Colonic mucosa (tissue), 4 donors: ENCODE measurements at regions not wholly inside any gene's neighbourhood (a gene's known extent, or its start where the extent isn't known, plus 50 kb on each side); places are given as distances from the start of the nearest gene placed in this dataset.

Experiments used
- DNase-seq: peaks from one replicate; pipeline ENCODE4 v3.0.0-alpha.2; 2020
- H3K27ac ChIP-seq: fragments of 200-600 bp; one replicate; pipeline ENCODE4 v1.8.0; 2021
- H3K27me3 ChIP-seq: fragments of 200-600 bp; one replicate; pipeline ENCODE4 v1.8.0; 2021
- H3K36me3 ChIP-seq: fragments of 200-600 bp; one replicate; pipeline ENCODE4 v1.8.0; 2021
- H3K4me1 ChIP-seq: fragments of 200-600 bp; one replicate; pipeline ENCODE4 v1.8.0; 2021; ENCODE audit warnings: mild to moderate bottlenecking
- H3K4me3 ChIP-seq: fragments of 200-600 bp; one replicate; pipeline ENCODE4 v1.8.0; 2021
- H3K9ac ChIP-seq, 2 donors: one replicate each; pipeline ENCODE4 v1.7.0; 2013; ENCODE audit warnings: control low read depth in 2 of 2, low read depth in 2 of 2, low read length in 2 of 2
- H3K9me3 ChIP-seq: fragments of 200-600 bp; one replicate; pipeline ENCODE4 v1.8.0; 2021
- CTCF ChIP-seq: fragments of 200-600 bp; IDR thresholded peaks from one replicate; pipeline ENCODE4 v1.8.0; 2022; ENCODE audit warnings: antibody characterized with exemption, mild to moderate bottlenecking
- intact Hi-C: fragments of 100-400 bp; cut with DNase I; formaldehyde crosslinking; loops from one replicate; pipeline ENCODE4 v1.14.1; 2022
- donor health status: healthy.
- donor health status: DM: no; HTN: no; CAD: no.
- donor health status: DM: no; HTN: no; CAD: no.

- no peak overlapping the region for H3K4me3 ChIP-seq
- no peaks in the 10 kb centered on the region for H3K4me1 ChIP-seq
- intact Hi-C loops: no loop called here
- DNase-seq: peak; percentile 17
- H3K9me3 ChIP-seq: no peaks in the 10 kb centered on the region
- no peak overlapping the region for H3K27ac ChIP-seq
- H3K27me3 ChIP-seq: no peaks in the 10 kb centered on the region
- no peak overlapping the region for H3K9ac ChIP-seq
- TF ChIP-seq CTCF: no peak
- H3K36me3 ChIP-seq: no peaks in the 10 kb centered on the region
Observed at GRCh38 chr6:133070410-133071043, 170.6 kb upstream of the EYA4 start.

- no peak overlapping the region for H3K4me3 ChIP-seq
- intact Hi-C loops: no loop called here
- no peaks in the 10 kb centered on the region for H3K4me1 ChIP-seq
- no peak for DNase-seq
- no peak overlapping the region for H3K9ac ChIP-seq
- no peaks in the 10 kb centered on the region for H3K27me3 ChIP-seq
- H3K9me3 ChIP-seq: no peaks in the 10 kb centered on the region
- H3K27ac ChIP-seq: no peak overlapping the region
- no peak for TF ChIP-seq CTCF
- no peaks in the 10 kb centered on the region for H3K36me3 ChIP-seq
Observed at GRCh38 chr6:133079901-133080300, 161.3 kb upstream of the EYA4 start.

GRCh38 chr6:133083248-133083967 lies 157.7 kb upstream of the EYA4 start:
- TF ChIP-seq CTCF: no peak
- Histone ChIP-seq H3K4me1 (no peaks in the 10 kb centered on the region), H3K4me3 (no peak overlapping the region), H3K27me3 (no peaks in the 10 kb centered on the region), H3K9me3 (no peaks in the 10 kb centered on the region), H3K9ac (no peak overlapping the region), H3K36me3 (no peaks in the 10 kb centered on the region), H3K27ac (no peak overlapping the region)
- intact Hi-C loops: no loop called here
- DNase-seq: no peak

GRCh38 chr6:133085471-133085870 lies 155.7 kb upstream of the EYA4 start:
- no peak overlapping the region for H3K27ac ChIP-seq

GRCh38 chr6:133085896-133086295 lies 155.3 kb upstream of the EYA4 start:
- H3K9ac ChIP-seq: no peak overlapping the region
- intact Hi-C loops: no loop called here
- H3K9me3 ChIP-seq: no peaks in the 10 kb centered on the region
- no peaks in the 10 kb centered on the region for H3K36me3 ChIP-seq
- H3K4me1 ChIP-seq: no peaks in the 10 kb centered on the region
- no peak for DNase-seq
- no peak for TF ChIP-seq CTCF
- H3K27me3 ChIP-seq: no peaks in the 10 kb centered on the region
- no peak overlapping the region for H3K27ac ChIP-seq
- no peak overlapping the region for H3K4me3 ChIP-seq

More at GRCh38 chr6:133085471-133085870, 155.7 kb upstream of the EYA4 start:
- Histone ChIP-seq H3K9ac (no peak overlapping the region), H3K4me3 (no peak overlapping the region), H3K9me3 (no peaks in the 10 kb centered on the region), H3K27me3 (no peaks in the 10 kb centered on the region), H3K36me3 (no peaks in the 10 kb centered on the region), H3K4me1 (no peaks in the 10 kb centered on the region)
- intact Hi-C loops: no loop called here
- no peak for DNase-seq
- no peak for TF ChIP-seq CTCF
